GM10248 (cell line): ENCODE measurements at regions not wholly inside any gene's neighbourhood (a gene's known extent, or its start where the extent isn't known, plus 50 kb on each side); places are given as distances from the start of the nearest gene placed in this dataset.

ENCODE experiments used
- CTCF ChIA-PET: fragments of 300-600 bp; sonication (Branson Sonifier 250); formaldehyde crosslinking; extraction: SDS; loops from one replicate; lab custom pipeline; 2021; ENCODE audit warnings: antibody characterized with exemption; lab: Yijun Ruan, JAX
- POLR2A ChIA-PET: fragments of 350-650 bp; sonication (Branson Sonifier 250); formaldehyde crosslinking; extraction: SDS; loops from one replicate; lab custom pipeline; 2020; ENCODE audit warnings: antibody characterized with exemption; lab: Yijun Ruan, JAX
- DNase-seq: peaks from one replicate; pipeline ENCODE4 v3.0.0; 2012; ENCODE audit errors: extremely low spot score
- TF ChIP-seq, protein P1 (sequence below): IDR thresholded peaks from 2 replicates; pipeline ENCODE4 v1.5.1; 2012; ENCODE audit warnings: mild to moderate bottlenecking, low read depth; ENCODE audit errors: extremely low read depth, missing control alignments, control extremely low read depth

DNA sequence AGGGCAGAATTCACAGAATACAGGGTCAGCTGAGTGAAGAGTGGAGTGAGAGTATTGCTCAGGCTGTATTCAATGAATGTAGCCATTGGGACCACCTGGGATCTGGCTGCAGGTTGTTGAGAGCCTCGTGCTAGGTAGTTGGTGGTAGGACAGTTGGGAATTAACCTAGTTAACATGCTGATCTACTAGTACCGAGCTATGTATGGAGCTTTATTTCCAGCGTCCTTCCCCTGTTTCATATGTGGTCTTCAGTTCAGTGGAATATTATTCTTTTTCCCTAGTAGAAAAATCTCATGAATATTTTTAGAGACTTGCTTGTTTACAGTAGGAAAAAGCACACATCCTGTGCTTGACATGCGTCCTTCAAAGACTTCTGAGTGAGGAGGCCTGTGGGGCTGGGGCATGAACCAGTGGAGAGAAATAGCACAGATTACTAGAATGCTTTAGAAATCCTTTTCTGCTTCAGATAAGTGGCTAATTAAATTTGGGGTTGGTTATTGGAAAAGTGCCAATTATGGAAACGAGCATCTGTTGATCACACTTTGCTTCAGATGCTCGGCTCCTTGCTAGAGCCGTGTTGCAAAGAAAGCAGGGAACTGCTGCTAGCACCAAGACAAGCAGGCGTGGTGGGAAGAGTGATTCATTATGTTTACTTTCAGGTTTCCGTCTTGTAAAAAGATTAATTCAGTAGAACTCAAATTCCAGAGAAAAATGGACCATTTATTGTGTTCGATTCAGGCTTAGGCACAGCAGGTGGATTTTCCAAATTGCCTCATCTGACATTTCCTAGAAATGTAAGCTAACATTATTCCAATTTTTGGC lies 53.6 kb downstream of the ARF6 start:
- DNase-seq = no peak
- TF ChIP-seq, protein P1, sequence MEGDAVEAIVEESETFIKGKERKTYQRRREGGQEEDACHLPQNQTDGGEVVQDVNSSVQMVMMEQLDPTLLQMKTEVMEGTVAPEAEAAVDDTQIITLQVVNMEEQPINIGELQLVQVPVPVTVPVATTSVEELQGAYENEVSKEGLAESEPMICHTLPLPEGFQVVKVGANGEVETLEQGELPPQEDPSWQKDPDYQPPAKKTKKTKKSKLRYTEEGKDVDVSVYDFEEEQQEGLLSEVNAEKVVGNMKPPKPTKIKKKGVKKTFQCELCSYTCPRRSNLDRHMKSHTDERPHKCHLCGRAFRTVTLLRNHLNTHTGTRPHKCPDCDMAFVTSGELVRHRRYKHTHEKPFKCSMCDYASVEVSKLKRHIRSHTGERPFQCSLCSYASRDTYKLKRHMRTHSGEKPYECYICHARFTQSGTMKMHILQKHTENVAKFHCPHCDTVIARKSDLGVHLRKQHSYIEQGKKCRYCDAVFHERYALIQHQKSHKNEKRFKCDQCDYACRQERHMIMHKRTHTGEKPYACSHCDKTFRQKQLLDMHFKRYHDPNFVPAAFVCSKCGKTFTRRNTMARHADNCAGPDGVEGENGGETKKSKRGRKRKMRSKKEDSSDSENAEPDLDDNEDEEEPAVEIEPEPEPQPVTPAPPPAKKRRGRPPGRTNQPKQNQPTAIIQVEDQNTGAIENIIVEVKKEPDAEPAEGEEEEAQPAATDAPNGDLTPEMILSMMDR = no peak
- ChIA-PET CTCF (interaction anchor here (0.8 to 2.4 kb wide), 9 partner anchors 7 to 91 kb away, joined by 3 to 10 read pairs (median 4); no protein-coding TSS in a partner anchor), POLR2A (no interaction called here)

DNA sequence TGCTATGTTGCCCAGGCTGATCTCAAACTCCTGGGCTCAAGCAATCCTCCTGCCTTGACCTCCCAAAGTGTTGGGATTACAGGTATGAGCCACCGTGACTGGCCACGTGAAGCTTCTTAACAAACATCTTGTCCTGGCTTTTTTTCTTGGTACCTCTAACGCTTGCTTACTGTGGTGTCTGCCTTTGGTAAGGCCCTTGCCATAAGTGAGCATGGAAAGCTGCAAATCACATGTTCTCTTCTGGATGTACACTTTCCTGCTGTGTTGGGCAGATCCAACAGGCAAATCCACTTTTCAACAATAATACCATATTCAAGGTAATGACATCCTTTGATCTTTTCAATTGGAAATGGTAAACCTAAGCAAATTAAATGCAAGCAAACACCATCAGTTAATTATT lies 54.6 kb downstream of the ARF6 start:
- TF ChIP-seq, protein P1 = no peak
- POLR2A ChIA-PET = interaction anchor here (0.6 kb wide), 1 partner anchor 8 kb away, joined by 3 read pairs; no protein-coding TSS in a partner anchor
- DNase-seq = no peak
- CTCF ChIA-PET = interaction anchor here (0.9 to 2.4 kb wide), 5 partner anchors 9 to 86 kb away, joined by 3 to 10 read pairs (median 4); no protein-coding TSS in a partner anchor

DNA sequence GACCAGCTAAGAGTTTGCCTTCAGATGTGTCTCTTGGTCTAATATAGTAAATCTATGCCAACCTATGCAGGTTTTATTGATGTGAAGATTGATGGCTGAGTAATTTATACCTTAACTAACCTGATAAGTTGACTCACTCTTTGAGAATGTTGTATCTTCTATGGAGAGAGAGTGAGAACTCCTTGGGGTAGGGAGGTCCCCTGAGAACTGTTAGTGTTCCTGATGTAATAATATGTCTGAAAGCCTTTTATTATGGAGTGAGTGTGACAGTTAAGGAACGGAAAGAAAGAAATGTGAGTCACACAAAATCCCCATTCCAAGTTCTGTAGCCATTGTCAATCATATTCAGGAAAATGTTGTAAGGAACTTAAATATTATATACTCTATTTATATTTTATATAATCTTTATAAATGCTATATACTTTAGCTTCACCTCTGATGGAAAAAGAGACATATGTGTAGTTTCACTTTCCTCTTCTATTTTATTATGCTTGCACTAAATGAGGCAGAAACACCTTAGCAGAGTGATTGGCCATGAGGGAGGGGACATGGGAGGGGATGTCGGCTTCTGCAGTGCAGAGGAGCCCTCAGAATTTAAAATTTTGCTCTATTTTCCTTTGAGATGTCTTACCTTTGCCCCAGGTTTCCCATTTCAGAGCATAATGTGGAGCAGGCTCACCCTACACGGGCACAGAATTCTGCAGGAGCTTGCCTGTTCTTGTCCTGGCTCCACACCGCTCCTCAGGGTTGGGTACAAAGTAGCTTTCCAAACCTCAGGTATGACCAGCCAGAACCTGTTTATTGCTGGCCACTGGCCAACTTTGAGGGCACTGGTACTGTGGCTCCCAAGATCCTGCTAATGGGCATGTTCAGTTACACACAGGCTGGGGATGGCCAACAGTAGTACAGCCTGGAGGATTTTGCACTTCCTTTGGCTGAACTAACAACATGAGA lies 57.7 kb downstream of the ARF6 start:
- TF ChIP-seq, protein P1 = no peak
- CTCF ChIA-PET = interaction anchor here (1.0 to 3.3 kb wide), 7 partner anchors 13 to 88 kb away, joined by 3 to 10 read pairs (median 4); no protein-coding TSS in a partner anchor
- POLR2A ChIA-PET = no interaction called here
- DNase-seq = no peak

DNA sequence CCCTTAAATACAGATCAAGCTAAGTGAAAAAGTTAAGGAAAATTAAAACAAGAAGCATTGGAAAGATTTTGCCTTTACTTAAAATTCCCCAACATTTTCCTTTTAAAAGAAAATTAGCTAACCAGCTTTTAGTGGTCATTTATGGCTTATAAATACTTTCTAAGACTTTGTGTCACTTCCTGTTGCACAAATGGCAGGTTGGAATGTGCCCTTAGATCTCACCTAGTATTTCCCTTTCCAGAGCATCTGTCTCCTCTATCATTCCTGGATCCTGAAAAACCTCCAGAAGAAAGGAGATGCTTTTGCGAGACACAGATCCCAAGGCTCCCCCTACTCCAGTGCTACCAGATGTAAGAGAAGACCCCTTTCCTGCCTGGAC lies 58.3 kb downstream of the ARF6 start:
- POLR2A ChIA-PET = no interaction called here
- TF ChIP-seq, protein P1 = no peak
- no peak for DNase-seq
- CTCF ChIA-PET = interaction anchor here (1.0 to 3.3 kb wide), 5 partner anchors 13 to 89 kb away, joined by 3 to 10 read pairs (median 4); no protein-coding TSS in a partner anchor

DNA sequence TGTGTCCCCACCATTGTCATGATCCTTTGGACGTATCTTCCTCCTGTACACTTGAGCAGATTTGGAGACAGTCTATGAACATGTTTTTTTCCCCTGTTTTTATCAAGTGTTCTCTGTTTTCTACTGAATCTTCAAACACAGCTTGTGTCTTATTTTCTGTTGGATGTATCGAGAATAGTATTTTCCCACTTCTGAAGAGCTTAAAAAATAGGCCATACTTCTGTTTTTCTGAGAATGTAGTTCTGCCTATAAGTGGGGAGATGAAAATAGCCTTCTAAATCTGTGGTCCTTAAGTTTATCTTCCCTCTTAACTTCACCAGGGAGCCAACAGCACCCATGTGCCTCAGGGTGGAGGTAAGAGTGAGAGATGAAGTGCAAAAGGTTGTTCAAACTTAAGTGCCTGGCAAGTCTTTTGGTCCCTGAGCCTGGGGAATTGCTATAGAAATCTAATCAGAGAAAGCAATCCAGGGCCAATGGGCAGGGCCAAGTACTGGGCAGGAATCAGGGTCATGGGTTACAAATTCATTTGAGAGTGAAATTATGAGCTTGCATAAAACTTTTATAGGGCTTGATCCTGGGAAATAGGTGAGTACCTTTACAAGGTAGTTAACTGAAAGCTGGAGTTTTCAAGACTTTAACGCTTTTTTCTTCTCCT lies 58.9 kb downstream of the ARF6 start:
- POLR2A ChIA-PET = no interaction called here
- TF ChIP-seq, protein P1 = no peak
- no peak for DNase-seq
- CTCF ChIA-PET = interaction anchor here (0.7 to 3.3 kb wide), 8 partner anchors 10 to 99 kb away, joined by 3 to 10 read pairs (median 4); partner anchors contain the start of gene NEMF
